HuH-7 (cell line): ENCODE measurements at regions not wholly inside any gene's neighbourhood (a gene's known extent, or its start where the extent isn't known, plus 50 kb on each side); places are given as distances from the start of the nearest gene placed in this dataset.
"Not testable (repeated sequence)": the region's sequence is repeated elsewhere in the genome, so short reads cannot be mapped to it uniquely, and the experiment has no call there.

Source experiments
- DNase-seq: peaks from one replicate; pipeline ENCODE4 v3.0.0; 2011; ENCODE audit warnings: low spot score

DNA sequence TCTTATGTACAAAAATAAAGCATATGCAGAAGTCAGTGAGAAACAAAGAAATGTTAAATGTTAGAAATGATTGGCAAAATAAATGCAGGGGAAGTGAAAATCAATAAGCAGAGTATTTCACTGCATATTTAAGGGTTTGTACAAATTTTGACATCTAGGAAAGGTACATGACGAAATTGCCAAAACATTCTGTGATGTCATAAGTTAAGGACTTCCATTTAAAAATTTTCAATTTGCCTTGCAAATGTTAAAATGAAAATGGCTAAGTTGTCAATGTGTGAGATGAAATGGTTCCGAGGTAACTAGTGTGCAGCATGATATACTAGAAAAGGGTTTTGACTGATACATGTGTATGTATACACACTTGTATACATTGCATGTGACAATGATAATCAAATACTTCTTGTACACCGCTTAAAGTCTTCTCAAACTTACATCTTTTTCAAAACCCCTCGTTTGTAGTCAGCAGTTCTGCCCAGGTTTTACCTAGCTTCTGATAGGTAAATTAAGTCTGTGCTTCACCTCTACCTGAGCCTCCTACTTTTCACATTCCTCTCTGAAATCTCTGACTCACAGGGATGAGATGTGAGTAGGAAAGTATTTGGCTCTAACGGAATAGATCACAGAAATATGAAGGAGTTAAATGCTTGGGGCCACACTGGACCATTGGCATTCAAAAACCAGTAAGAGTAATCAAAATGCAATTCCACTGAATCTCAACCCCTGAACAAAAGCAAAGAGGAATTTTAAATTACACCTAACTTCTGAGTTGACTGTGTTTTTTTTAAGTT lies 442.4 kb upstream of the FOXG1 start:
- DNase-seq: no peak

DNA sequence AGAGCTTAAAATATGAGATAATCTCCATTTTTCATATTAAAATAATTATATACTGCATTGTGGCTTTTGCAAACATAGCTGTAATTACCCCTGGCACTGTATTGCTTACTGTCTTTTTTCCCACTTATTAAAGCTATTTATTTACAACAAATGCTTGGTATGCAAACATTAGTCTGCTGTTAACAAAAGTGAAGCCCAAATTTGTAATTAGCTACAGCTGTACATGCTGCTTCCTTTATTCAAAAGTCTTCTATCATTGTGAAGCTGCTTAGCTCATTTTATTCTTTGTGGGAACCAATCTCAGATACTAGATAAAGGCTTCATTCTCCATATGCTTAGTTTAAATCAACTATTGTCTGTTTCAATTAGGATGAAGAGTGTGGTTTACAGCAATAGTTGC lies 425.8 kb upstream of the FOXG1 start:
- DNase-seq: no peak

- DNase-seq: no peak
These were observed 422.2 kb upstream of the FOXG1 start for GRCh38 chr14:28344381-28344780.

GRCh38 chr14:28348797-28349196 lies 417.8 kb upstream of the FOXG1 start:
- DNase-seq: no peak

DNA sequence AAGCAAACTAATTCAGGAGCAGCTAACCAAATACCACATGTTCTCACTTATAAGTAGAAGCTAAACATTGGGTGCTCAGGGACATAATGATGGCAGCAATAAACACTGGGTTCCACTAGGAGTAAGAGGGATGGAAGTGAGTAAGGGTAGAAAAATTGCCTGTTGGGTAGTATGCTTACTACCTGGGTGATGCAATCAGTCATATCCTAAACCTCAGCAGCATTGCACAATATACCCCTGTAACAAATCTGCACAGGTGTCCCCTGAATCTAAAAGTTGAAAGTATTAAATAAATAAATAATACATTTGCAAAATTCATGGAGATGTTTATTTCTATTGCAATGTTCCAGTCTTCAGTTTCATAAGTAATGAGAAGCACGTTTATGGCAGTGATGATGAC lies 409.8 kb upstream of the FOXG1 start:
- no peak for DNase-seq

DNA sequence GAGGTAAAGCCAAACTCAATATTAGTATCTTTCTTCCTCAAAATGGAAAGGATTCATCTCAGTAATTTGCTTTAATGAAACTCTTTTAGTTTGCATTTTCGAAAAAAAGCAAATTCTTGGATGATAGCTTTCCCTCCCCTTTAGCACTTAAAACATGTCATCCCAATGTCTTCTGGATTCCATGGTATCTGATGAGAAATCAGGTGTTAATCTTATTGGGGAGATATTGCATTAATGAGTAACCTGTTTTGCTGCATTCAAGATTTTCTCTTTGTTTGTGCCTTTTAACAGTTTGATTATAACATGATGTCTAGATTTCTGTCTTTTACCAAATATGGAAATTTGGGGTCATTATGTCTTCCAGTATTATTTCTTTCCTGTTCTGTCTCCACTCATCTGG lies 405.1 kb upstream of the FOXG1 start:
- DNase-seq: no peak

- no peak for DNase-seq
These were observed 401.1 kb upstream of the FOXG1 start for GRCh38 chr14:28365510-28365909.

GRCh38 chr14:28373721-28374120 lies 392.9 kb upstream of the FOXG1 start:
- DNase-seq: no peak

DNA sequence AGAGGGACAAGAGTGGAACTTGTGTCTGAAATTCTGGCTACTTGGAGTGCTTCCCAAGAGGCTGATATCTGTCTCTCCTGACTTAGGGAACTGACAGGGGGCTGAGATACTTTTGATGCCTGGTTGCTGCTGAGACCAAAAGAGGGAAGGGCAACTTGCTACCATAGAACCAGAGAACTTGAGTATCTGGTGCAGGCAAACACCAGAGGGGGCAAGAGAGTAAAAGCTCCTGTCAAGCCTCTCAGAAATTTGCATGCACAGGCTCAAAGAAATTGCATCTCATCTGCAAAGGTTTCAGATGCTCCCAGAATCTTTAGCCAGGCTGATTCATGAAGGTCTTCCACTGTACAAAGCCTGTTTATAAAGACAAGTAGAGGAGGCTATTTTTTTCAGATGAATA lies 391.3 kb upstream of the FOXG1 start:
- DNase-seq: peak; percentile 1

DNA sequence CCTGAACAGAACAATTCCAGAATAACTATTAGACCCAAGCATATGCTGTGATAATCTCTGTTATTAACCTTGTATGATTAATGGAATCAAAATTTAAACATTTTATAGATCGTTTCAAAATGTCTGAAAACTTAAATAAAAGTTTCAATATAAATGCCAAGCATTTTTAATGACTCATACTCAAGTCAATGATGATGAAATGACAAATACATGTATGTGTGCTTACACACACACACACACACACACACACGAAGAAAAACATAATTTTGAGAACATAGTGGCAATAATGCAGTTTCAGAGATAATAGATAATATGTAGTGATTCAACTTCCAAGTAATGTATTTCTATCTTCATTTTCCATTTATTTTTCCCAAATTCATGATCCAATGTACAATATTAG lies 384.9 kb upstream of the FOXG1 start:
- DNase-seq: no peak

GRCh38 chr14:28382444-28383190 lies 384.0 kb upstream of the FOXG1 start:
- no peak for DNase-seq

- DNase-seq: no peak
These were observed 368.1 kb upstream of the FOXG1 start for GRCh38 chr14:28398506-28398905.

- not testable (repeated sequence) for DNase-seq
These were observed 364.9 kb upstream of the FOXG1 start for GRCh38 chr14:28401705-28402104.

- no peak for DNase-seq
These were observed 360.4 kb upstream of the FOXG1 start for GRCh38 chr14:28406196-28406595.

GRCh38 chr14:28407031-28407825 lies 359.4 kb upstream of the FOXG1 start:
- no peak for DNase-seq

DNA sequence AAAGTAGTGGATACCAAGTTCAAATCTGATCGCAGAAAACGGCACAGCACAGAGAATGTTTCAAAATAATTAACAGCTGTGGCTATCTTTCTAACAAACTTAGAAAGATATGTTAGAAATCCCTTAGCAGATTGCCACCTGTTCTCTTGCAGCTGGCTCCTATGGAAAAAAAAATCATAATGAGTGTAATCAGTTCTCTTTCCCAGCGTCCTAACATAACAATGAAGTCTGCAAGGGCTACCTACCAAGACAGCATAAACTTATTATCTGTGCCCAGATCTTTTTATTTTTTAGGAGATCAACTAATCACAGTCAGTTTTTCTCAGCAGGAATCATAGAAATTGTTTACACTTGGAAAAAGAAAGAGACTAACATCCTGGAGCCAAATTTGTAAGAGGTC lies 358.6 kb upstream of the FOXG1 start:
- DNase-seq: no peak

DNA sequence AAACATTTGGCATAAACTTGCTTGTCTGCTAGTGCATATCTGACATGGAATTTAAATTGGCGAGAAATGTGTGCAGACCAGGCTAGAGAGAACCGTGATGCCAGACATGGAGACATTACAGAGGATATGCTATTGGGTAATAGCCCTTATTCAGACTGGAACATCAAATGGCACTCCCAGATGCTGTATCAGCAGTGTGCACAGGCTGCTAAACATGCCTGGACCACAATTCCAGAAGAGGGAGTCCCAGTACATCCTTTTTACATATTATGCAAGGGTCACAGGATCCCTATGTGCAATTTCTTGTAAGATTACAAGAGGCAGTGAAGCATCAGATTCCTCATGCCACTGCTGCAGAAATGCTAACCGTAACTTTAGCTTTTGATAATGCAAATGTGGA lies 354.5 kb upstream of the FOXG1 start:
- DNase-seq: no peak

DNA sequence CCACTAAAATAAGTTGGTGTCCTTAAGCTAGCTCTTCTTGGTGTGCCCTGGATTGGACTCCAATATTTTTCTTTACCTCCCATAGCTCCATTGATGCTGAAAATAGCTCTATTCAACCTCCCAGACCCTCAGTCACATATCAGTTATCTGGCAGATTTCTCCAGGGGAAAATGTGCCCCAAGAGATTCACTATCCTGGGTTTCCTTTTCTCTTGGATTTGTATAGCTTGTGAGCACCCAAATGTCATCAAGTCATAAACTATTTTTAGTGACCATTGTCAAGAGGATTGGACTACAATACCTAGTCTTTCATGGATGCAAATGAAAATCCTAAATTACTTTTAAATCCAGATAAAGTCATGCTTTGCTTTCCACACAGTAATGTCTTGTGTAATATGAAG lies 339.6 kb upstream of the FOXG1 start:
- no peak for DNase-seq

DNA sequence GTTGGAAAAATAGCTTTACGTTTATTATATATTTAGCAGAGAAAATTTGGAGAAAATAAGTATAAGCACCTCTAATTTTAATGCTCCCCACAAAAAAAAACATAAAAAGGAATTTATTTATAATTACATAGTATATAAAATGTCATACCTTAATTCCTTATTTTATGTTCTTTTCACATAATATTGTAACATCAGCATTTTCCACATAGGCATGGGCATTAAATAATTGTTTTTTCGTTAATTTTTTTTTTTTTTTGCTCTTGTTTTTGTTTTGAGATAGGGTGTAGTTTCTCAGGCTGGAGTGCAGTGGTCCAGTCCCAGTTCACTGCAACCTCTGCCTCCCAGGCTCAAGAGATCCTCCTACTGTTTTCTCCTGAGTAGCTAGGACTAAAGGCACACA lies 329.8 kb upstream of the FOXG1 start:
- no peak for DNase-seq

DNA sequence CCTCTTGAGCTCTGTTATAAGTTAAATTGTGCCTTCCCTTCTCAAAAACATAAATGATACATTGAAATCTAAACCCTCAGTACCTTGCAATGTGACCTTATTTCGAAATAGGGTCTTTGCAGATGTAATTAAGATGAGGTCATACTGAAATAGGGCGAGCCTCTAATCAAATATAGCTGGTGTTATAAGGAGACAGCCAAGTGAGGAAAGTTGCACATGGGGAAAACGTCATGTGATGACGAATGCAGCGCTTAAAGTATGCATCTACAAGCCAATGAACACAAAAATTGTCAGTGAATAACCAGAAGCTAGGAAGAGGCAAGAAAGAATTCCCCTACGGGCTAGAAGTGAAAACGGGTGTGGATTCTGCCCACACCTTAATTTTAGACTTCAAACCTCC lies 305.2 kb upstream of the FOXG1 start:
- no peak for DNase-seq

- DNase-seq: no peak
These were observed 299.0 kb upstream of the FOXG1 start for GRCh38 chr14:28467611-28468010.

GRCh38 chr14:28468191-28469151 lies 298.1 kb upstream of the FOXG1 start:
- DNase-seq: no peak
